Endothelial cell of umbilical vein (primary cell): ENCODE measurements at regions not wholly inside any gene's neighbourhood (a gene's known extent, or its start where the extent isn't known, plus 50 kb on each side); places are given as distances from the start of the nearest gene placed in this dataset.

Experiments
- BruUV-seq: library from RNA; stranded (reverse); fragments of 400-500 nt; replicated peaks from 2 replicates; lab custom pipeline; 2021; lab: Mats Ljungman, UMichigan
- CTCF ChIA-PET: fragments of 300-600, 350-600 bp; sonication (Branson Sonifier 250); formaldehyde crosslinking; loops from one replicate; lab custom pipeline; 2021; ENCODE audit warnings: antibody characterized with exemption, inconsistent platforms; lab: Charles Lee
- POLR2A ChIA-PET: fragments of 300-600, 350-600 bp; sonication (Branson Sonifier 250); formaldehyde crosslinking; loops from one replicate; lab custom pipeline; 2021; ENCODE audit warnings: antibody characterized with exemption, inconsistent platforms; lab: Charles Lee
- DNase-seq: peaks from one replicate; pipeline ENCODE4 v3.0.0-alpha.2; 2011; ENCODE audit warnings: low read depth, low spot score
- FAIRE-seq: peaks from 2 replicates; lab custom pipeline; 2011; peaks lifted over from hg19 to GRCh38; lab: Jason Lieb, UNC
- H2AFZ ChIP-seq: 2 replicates; pipeline ENCODE4 v1.6.0; 2012; ENCODE audit warnings: low read depth, low read length, control low read depth, inconsistent platforms
- H3K27ac ChIP-seq: 2 replicates; pipeline ENCODE4 v1.5.1; 2011; ENCODE audit warnings: low read depth, mild to moderate bottlenecking, control low read depth, low read length, moderate library complexity; ENCODE audit not compliant: insufficient read depth
- H3K27me3 ChIP-seq, 2 experiments: 2 replicates each; pipeline versions ENCODE4 v1.6.0 to v1.6.1; 2011; ENCODE audit warnings: low read length in 2 of 2, mixed read lengths in 1 of 2; ENCODE audit not compliant: control insufficient read depth in 2 of 2, insufficient read depth in 2 of 2
- H3K36me3 ChIP-seq, 2 experiments: 2 replicates in 1 of 2; 3 replicates in 1 of 2; pipeline ENCODE4 v1.5.1; 2011; ENCODE audit warnings: low read length in 2 of 2, mild to moderate bottlenecking in 1 of 2, moderate library complexity in 1 of 2; ENCODE audit not compliant: control insufficient read depth in 2 of 2, insufficient read depth in 2 of 2; ENCODE audit errors: extremely low read depth in 1 of 2
- H3K4me1 ChIP-seq: 3 replicates; pipeline ENCODE4 v1.5.1; 2011; ENCODE audit warnings: mild to moderate bottlenecking, low read length; ENCODE audit not compliant: control insufficient read depth, insufficient read depth; ENCODE audit errors: extremely low read depth
- H3K4me2 ChIP-seq: 2 replicates; pipeline ENCODE4 v1.6.1; 2011; ENCODE audit warnings: low read length, control low read depth, mixed read lengths; ENCODE audit not compliant: insufficient read depth
- H3K4me3 ChIP-seq, 3 experiments: fragments of 200-600 bp in 1 of 3; sonication (generic), shearing (Covaris generic) in 1 of 3; replicated peaks in 1 of 3; 2 replicates each; pipeline ENCODE4 v1.5.1; 2011 to 2016; ENCODE audit warnings: control low read depth in 3 of 3, low read length in 3 of 3, mild to moderate bottlenecking in 2 of 3, inconsistent platforms in 1 of 3, low read depth in 1 of 3, moderate library complexity in 1 of 3; ENCODE audit not compliant: insufficient read depth in 1 of 3
- H3K79me2 ChIP-seq: 2 replicates; pipeline ENCODE4 v1.6.0; 2012; ENCODE audit warnings: low read length, inconsistent platforms; ENCODE audit not compliant: control insufficient read depth, insufficient read depth
- H3K9ac ChIP-seq: replicated peaks from 2 replicates; pipeline ENCODE3; 2011; ENCODE audit warnings: low read length, control low read depth; ENCODE audit not compliant: insufficient read depth; ENCODE audit errors: extremely low read depth
- H3K9me1 ChIP-seq: replicated peaks from 3 replicates; pipeline ENCODE4 v1.6.0; 2011; ENCODE audit warnings: mild to moderate bottlenecking, low read length; ENCODE audit not compliant: control insufficient read depth, insufficient read depth; ENCODE audit errors: extremely low read depth
- H3K9me3 ChIP-seq: replicated peaks from 2 replicates; pipeline ENCODE4 v1.5.1; 2012; ENCODE audit warnings: low read length, inconsistent platforms; ENCODE audit not compliant: control insufficient read depth, insufficient read depth
- H4K20me1 ChIP-seq: replicated peaks from 2 replicates; pipeline ENCODE3; 2011; ENCODE audit warnings: mild to moderate bottlenecking, low read length; ENCODE audit not compliant: control insufficient read depth, insufficient read depth; ENCODE audit errors: extremely low read depth
- EZH2 ChIP-seq: IDR thresholded peaks from 2 replicates; pipeline ENCODE4 v1.6.1; 2012; ENCODE audit warnings: borderline replicate concordance, low read depth, mild to moderate bottlenecking, moderate library complexity, low read length, inconsistent platforms; ENCODE audit not compliant: severe bottlenecking
- FOS ChIP-seq: IDR thresholded peaks from 2 replicates; pipeline ENCODE4 v1.6.1; 2011; ENCODE audit warnings: mild to moderate bottlenecking, low read length, moderate library complexity, borderline replicate concordance; ENCODE audit not compliant: insufficient read depth
- GATA2 ChIP-seq: IDR thresholded peaks from 2 replicates; pipeline ENCODE4 v1.7.0; 2011; ENCODE audit warnings: low read depth, mild to moderate bottlenecking, moderate library complexity, mixed read lengths, low read length; ENCODE audit not compliant: insufficient read length, insufficient read depth
- JUN ChIP-seq: IDR thresholded peaks from 2 replicates; pipeline ENCODE4 v1.6.1; 2011; ENCODE audit warnings: borderline replicate concordance, low read depth; ENCODE audit not compliant: insufficient read length, insufficient read depth
- MYC ChIP-seq: IDR thresholded peaks from one replicate; pipeline ENCODE4 v1.6.1; 2011; ENCODE audit warnings: mild to moderate bottlenecking, low read depth, low read length
- POLR2A ChIP-seq: IDR thresholded peaks from 2 replicates; pipeline ENCODE4 v1.6.1; 2012; ENCODE audit warnings: low read depth, mild to moderate bottlenecking, control low read depth, low read length
- POLR2AphosphoS5 ChIP-seq: IDR thresholded peaks from 2 replicates; pipeline ENCODE4 v1.6.1; 2012; ENCODE audit warnings: low read depth, mild to moderate bottlenecking, control low read depth, low read length, moderate library complexity; ENCODE audit not compliant: insufficient read depth
- dilution Hi-C: fragments of 300-500 bp; cut with MboI; formaldehyde crosslinking; loops from one replicate; pipeline ENCODE4 v1.15.0; 2019; ENCODE audit warnings: low sequenced_read_pairs; ENCODE audit not compliant: extremely low pct_ligation_motif_present
- intact Hi-C: fragments of 100-400 bp; cut with micrococcal nuclease; formaldehyde crosslinking; loops from one replicate; pipeline ENCODE4 v1.10.0; 2022
- TF ChIP-seq, protein P1 (sequence below): IDR thresholded peaks from 2 replicates; pipeline ENCODE4 v1.6.1; 2011; ENCODE audit not compliant: insufficient read depth, insufficient read length
- TF ChIP-seq, protein P2 (sequence below), 2 donors: IDR thresholded peaks; 1 replicate in 1 of 2; 2 replicates in 1 of 2; pipeline ENCODE4 v1.5.1; 2011; ENCODE audit warnings: low read length in 2 of 2, mild to moderate bottlenecking in 2 of 2, moderate library complexity in 2 of 2, control low read depth in 1 of 2, inconsistent platforms in 1 of 2, low read depth in 1 of 2; ENCODE audit not compliant: insufficient read depth in 1 of 2; ENCODE audit errors: extremely low read depth in 1 of 2

DNA sequence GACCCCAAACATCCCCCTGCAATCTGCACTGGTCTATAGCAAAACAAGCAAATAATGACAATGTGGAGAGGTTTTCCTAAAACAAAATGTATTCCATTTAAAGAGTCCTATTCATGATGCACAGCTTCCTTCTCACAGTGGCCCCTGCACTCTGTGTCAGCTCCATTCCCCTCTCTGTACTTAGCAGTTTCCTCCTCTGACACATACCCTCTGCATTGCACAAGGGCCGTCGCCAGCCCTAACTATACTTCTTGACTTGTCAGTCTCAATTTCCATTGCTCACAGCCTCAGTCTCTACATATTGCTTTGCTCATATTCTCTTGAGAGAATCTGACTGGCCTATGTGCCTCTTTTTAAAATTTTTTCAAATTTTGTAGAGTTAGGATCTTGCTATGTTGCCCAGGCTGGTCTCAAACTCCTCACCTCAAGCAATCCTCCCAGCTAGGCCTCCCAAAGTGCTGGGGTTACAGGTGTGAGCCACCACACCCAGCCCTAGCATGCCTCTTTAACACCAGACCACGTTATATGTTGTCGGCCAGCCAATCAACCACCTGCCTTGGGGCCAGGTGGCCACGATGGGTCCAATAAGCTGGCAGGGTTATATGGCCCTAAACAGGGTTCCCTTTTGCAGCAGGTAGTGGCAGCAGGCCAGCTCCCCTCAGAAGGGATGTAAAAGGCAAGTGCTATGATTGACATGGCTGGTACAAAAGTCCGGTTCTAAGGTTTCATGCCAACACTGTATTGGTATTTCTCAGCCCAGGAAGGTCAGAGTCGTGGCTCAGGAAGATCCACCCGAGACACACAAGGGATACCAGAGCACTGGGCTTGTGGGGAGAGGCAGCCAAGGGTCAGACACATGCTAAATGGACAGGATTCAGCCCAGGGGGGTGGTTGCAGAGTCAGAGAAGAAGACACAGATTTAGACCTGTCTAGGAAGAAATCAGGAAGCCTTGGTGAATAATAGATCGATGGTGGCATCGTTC, 59.0 kb upstream of the SMAD3 start:
- POLR2A ChIA-PET: no interaction called here
- Histone ChIP-seq H3K27me3 (no peaks in the 10 kb centered on the region), H3K9ac (no peak overlapping the region), H4K20me1 (no peaks in the 10 kb centered on the region), H3K79me2 (no peaks in the 10 kb centered on the region), H3K9me1 (no peaks in the 10 kb centered on the region), H3K4me1 (peaks cover 7% of the 10 kb centered on the region), H2AFZ (peak overlapping the region; percentile 12), H3K9me3 (no peaks in the 10 kb centered on the region), H3K27ac (no peak overlapping the region), H3K36me3 (no peaks in the 10 kb centered on the region), H3K4me2 (peak overlapping the region; percentile 9), H3K4me3 (no peak overlapping the region)
- DNase-seq (peak; percentile 43), FAIRE-seq (no peak)
- TF ChIP-seq JUN: no peak
- TF ChIP-seq FOS: no peak
- no peak for TF ChIP-seq POLR2A
- dilution Hi-C loops (no loop called here), intact Hi-C loops (no loop called here)
- CTCF ChIA-PET: interaction anchor here (1.1 to 1.3 kb wide), 2 partner anchors 11 to 60 kb away, joined by 3 read pairs; no protein-coding TSS in a partner anchor
- BruUV-seq: no TSS peak

DNA sequence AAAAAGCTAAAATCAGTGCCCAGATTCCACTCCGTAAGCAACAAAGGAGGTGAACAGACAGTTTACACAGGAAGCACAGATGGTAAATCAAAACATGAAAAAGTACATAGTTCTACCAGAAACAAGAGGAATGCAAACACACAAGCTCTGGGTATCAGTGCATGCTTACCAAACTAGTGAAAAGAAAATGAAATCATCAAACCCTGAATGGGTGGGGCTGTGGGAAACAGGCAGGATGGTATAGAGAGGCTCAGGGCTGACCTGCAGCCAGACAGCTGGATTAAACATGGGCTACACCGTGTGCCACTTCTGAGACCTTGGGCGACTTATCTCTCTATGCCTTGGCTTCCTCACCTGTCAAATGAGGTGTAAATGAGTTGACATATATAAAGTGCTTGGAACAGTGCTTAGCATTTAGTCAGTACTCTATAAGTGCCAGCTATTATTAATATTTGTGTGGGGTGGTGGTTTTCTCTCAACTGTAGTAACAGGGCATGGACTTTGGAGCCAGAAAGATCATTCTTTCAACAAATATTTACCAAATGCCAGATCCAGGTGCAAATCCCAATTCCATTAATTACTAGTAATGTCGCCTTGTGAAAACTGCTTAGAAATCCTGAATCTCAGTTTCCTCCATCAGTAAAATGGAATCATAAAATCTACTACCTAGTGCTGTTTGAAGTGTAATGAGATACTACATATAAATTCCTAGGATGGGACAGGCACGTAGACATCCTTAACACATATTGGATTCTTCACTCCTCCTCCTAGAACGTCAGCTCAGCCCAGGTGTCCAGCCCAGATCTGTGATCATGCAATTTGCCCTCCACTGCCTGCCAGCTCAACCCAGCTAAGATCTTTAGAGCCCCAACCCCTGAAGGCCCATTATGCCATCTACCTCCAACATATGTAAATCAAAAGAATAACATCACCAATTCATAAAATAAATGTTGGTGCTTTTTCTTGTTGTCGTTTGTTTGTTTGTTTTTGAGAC, 55.5 kb upstream of the SMAD3 start:
- no peak for TF ChIP-seq POLR2AphosphoS5
- no peak for TF ChIP-seq POLR2A
- no peak for TF ChIP-seq FOS
- TF ChIP-seq, protein P1, sequence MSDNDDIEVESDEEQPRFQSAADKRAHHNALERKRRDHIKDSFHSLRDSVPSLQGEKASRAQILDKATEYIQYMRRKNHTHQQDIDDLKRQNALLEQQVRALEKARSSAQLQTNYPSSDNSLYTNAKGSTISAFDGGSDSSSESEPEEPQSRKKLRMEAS: no peak
- TF ChIP-seq EZH2: no peak
- no peak for TF ChIP-seq JUN
- TF ChIP-seq MYC: no peak
- TF ChIP-seq, protein P2, sequence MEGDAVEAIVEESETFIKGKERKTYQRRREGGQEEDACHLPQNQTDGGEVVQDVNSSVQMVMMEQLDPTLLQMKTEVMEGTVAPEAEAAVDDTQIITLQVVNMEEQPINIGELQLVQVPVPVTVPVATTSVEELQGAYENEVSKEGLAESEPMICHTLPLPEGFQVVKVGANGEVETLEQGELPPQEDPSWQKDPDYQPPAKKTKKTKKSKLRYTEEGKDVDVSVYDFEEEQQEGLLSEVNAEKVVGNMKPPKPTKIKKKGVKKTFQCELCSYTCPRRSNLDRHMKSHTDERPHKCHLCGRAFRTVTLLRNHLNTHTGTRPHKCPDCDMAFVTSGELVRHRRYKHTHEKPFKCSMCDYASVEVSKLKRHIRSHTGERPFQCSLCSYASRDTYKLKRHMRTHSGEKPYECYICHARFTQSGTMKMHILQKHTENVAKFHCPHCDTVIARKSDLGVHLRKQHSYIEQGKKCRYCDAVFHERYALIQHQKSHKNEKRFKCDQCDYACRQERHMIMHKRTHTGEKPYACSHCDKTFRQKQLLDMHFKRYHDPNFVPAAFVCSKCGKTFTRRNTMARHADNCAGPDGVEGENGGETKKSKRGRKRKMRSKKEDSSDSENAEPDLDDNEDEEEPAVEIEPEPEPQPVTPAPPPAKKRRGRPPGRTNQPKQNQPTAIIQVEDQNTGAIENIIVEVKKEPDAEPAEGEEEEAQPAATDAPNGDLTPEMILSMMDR (IDR thresholded peaks at IDR 0.05; ENCODE audit: extremely low read depth in 1 of 2, insufficient read depth in 1 of 2, low read depth in 1 of 2, low read length in 2 of 2): no peak
- TF ChIP-seq GATA2: no peak
- ChIA-PET CTCF (no interaction called here), POLR2A (no interaction called here)

More for the DNA sequence above, 55.5 kb upstream of the SMAD3 start:
- Histone ChIP-seq H3K36me3 (no peaks in the 10 kb centered on the region), H3K27me3 (no peaks in the 10 kb centered on the region), H3K9ac (no peak overlapping the region), H2AFZ (no peak overlapping the region), H3K27ac (no peak overlapping the region), H4K20me1 (no peaks in the 10 kb centered on the region), H3K4me2 (no peak overlapping the region), H3K79me2 (no peaks in the 10 kb centered on the region), H3K4me3 (no peak overlapping the region), H3K9me1 (no peaks in the 10 kb centered on the region), H3K9me3 (no peaks in the 10 kb centered on the region), H3K4me1 (peaks cover 25% of the 10 kb centered on the region)
- BruUV-seq: no TSS peak
- intact Hi-C loops (loop anchor here (5.0 kb wide), 1 partner anchor 137 kb away; no protein-coding TSS in a partner anchor), dilution Hi-C loops (no loop called here)
- DNase-seq: no peak
- FAIRE-seq: no peak
